Sciatic nerve (tissue), 2 donors: ENCODE measurements at regions not wholly inside any gene's neighbourhood (a gene's known extent, or its start where the extent isn't known, plus 50 kb on each side); places are given as distances from the start of the nearest gene placed in this dataset.

Experiments used
- ATAC-seq: fragments of 200-7000 bp; cut with Tn5 transposase; one replicate; pipeline ENCODE4 v1.9.1; 2020; ENCODE audit warnings: mild to moderate bottlenecking, moderate library complexity
- DNase-seq: peaks from one replicate; pipeline ENCODE4 v3.0.0-alpha.2; 2020; ENCODE audit warnings: low spot score
- intact Hi-C: fragments of 100-400 bp; cut with DNase I; formaldehyde crosslinking; loops from one replicate; pipeline ENCODE4 v1.14.2; 2022
- donor health status: DM: no; HTN: no; CAD: no.
- donor health status: DM: no; HTN: no; CAD: no.

DNA sequence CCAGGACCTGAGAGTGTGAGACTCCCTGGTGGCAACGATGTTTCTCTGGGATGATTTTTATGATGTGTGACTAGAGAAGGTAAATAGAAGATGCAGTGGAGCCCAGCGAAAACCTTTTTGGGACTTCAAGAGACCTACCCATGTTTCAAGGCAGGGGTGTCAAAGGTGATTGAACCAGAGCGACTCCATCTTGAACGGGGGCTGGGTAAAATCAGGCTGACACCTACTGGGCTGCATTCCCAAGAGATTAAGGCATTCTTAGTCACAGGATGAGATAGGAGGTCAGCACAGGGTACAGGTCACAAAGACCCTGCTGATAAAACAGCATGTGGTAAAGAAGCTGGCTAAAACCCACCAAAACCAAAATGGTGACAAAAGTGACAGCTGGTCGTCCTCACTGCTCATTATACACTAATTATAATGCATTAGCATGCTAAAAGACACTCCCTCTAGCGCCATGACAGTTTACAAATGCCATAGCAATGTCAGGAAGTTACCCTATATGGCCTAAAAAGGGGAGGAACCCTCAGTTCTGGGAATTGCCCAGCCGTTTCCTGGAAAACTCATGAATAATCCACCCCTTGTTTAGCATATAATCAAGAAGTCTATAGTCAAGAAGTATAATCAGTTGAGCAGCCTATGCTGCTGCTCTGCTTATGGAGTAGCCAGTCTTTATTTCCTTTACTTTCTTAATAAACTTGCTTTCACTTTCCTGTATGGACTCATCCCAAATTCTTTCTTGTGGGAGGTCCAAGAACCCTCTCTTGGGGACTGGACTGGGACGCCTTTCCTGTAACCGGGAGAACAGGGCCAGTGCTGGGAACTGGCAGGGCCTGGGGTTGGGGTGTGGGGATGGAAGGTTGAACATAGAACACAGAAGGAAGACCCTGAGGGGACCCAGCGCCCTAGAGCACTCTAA is 526.4 kb downstream of the QKI start:
- ATAC-seq: peak; percentile 82
- no peak for DNase-seq

DNA sequence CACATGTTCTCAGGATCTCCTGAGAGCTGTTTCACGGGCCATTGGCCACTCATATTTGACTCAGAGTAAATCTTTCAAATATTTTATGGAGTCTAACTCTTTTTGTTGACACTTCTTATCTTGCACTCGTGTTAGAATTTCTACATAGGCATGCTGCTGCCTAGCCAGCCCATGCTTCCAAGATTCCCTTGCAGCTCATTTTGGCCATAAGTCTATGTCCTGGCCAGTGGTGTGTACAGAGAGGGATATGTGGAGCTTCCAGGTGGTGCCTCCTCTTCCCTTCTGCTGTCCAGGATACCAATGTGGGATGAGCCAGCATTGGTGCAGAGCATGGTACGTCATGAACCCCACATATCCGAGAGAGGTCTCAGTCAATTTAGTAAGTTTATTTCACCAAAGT is 522.6 kb downstream of the QKI start:
- intact Hi-C loops: no loop called here
- no peak for DNase-seq
- ATAC-seq: no peak

More for the DNA sequence above, 526.4 kb downstream of the QKI start:
- intact Hi-C loops: no loop called here

DNA sequence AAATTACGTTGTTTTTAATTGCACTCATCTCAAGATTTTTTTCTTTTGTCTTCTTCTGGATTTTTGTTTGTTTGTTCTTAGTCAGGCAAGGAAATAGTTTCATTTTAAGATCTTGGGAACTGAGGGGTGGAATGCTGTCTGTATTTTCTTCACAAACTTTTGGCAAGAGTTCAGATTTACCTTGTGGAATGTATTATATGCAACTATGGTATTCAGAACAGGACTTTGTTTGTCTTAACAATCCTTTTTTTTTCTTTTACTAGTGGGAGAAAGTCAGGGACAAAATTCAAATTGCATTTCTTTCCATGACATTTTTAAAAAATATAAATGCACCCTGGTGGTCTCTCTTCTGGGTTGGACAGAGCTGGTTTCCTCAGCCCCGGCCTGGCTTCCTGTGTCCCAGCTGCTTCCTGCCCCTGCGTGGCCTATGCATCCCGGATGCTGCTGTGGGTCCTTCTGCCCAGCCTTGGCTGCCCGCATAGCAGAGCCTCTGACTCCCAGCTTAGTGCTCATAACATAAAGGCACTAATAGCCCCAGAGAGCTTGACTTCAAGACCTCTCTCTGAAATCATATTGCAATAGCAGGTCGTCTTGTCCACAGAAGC is 520.7 kb downstream of the QKI start:
- ATAC-seq: no peak
- intact Hi-C loops: no loop called here
- no peak for DNase-seq

DNA sequence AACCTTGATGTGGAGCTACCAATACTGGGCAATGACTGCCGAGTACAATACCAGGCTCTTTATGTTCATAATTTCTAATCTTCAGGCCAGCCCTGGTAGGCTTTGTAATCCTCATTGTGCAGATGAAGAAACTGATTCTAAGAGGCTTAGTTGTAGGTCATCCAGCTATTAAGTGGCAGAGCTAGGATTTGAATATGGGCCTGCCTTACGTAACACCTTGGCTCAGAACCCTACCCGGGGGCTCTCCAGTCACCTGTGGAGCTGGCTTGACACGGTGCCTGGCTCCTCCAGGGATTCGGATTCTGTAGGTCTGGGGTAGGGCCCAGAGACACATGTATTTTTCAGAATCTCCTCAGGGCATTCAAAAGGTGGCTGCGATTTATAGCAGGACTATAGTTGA is 515.5 kb downstream of the QKI start:
- intact Hi-C loops: no loop called here
- DNase-seq: no peak
- no peak for ATAC-seq

DNA sequence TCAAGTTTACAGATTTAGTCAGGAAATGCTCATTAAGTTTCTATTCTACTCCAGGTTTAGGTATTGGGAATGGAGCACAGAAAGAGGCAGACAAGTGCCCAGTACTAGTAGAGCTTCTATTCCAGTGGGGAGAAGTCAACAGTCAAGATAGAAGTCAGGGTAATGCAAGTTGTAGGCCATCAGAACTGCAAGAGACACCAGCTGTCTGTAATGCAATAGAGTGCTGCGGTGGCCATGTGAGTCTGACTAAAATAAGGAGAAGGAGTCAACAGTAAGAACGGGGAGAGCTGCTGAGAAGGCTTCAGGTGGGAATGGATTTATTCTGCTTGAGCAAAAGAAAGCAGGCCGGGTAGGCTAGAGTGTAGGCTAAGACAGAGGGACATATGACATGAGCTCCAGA is 515.0 kb downstream of the QKI start:
- no peak for DNase-seq
- intact Hi-C loops: no loop called here
- ATAC-seq: no peak

DNA sequence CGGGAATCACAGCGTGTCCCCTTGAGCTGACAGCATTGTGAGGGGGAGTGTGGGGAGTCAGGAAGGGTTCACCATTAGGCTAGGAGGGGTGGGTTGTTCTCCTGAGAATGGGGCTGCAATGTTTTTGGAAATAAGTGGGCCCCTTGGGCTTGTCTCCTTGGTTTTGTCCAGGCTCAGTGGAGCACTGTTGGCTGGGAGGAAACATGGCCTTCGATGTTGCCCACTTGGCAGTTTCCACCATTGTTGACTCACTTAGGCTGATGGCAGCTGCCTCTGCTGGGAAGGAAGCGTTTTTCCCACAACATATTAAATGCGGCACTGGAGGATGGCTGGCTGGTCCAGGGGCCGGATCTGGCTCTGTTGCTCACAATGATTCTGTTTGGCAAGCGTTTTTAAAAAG is 512.1 kb downstream of the QKI start:
- ATAC-seq (peak; percentile 39), DNase-seq (no peak)
- intact Hi-C loops: no loop called here

DNA sequence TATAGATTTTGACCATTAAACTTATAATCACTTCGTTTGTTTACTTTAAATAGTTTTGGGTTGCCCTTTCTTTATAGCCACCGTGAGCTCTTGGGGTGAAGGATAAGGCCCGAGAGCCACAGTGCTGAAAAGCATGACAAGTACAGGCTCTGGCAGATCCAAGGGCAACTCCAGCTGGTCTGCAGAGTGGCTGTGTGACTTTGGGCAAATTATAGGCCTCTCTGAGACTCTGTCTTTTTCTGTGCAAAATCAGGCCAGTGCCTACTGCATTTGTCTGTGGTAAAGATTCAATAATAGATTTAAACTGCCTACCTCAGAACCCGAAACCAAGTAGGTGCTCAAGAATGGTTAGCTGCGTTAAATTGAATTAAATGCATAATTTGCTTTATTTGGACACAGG is 511.3 kb downstream of the QKI start:
- intact Hi-C loops: no loop called here
- no peak for ATAC-seq
- no peak for DNase-seq

DNA sequence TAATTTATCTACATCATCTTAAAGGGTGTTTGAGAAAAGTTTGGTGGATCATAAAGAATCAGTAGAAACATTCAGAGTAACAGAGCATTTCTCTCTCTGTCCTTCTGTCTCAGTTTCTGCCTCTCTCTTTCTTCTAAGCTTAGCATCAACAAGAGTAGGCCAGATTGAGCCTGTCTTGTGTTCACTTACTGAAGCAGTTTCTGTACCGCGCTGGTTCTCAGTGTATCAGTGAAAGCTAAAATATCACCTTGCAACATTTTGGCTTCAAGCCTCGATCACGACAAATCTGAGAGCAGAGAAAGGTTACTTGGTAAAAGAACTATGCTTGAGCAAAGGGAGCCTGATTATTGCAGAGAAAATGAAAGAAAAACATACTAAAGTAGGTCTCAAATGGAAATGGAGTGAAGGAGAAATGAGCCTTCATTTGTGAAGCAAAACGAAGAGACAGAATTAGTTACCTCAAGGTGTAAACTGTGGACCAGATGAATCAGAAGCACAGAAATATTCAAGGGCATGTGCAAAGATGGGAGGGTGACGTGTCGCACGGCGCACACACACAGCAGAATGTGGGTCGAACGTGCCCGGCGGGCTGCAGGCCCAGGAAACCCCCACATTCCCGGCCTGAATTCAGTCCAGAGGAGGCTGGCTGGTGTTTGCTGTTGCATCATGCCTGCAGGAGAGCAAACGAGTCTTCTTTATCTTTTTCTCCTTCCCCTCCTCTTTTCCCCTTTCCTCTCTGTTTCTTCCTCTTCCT is 509.3 kb downstream of the QKI start:
- ATAC-seq: no peak
- no peak for DNase-seq
- intact Hi-C loops: no loop called here

DNA sequence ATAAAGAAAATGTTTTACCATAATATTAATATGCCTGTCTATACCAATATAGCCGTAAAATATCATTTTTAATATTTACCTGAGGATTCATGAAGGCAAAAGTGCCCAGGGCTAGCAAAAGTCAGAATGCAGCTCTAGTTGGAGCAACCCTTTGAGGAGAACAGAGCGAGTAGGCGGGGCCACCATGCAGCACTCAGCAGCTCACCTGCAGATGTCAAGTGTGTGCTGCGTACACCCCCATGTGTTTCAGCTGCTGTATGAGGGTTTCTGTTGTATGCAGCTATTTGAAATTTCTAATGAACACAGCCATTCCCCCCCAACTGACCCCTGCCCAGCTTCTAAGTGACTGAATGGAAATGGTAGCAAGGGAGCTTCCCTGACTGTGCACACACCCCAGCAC is 508.0 kb downstream of the QKI start:
- ATAC-seq (no peak), DNase-seq (no peak)
- intact Hi-C loops: no loop called here

DNA sequence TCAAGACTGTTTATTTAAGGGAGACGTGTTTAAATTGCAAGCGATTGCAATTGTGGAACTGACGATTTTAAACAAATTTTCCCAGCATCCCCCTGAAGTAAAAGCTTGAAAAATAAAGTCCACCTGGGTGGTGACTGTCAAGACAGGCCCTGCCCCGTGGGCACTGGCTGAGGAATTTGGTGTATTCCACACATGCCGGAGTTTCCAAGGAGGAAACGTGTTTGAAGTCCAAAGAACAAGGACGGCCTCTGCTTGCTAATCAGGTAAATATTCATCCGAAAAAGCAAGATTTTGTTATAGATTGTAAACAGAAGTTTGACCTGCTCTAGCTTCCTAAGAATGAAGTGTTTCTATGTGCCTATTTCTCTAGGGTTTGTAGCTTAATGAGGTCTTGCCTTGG is 505.1 kb downstream of the QKI start:
- DNase-seq: no peak
- ATAC-seq: no peak
- intact Hi-C loops: loop anchor here (1.0 kb wide), 1 partner anchor 30 kb away; no protein-coding TSS in a partner anchor

DNA sequence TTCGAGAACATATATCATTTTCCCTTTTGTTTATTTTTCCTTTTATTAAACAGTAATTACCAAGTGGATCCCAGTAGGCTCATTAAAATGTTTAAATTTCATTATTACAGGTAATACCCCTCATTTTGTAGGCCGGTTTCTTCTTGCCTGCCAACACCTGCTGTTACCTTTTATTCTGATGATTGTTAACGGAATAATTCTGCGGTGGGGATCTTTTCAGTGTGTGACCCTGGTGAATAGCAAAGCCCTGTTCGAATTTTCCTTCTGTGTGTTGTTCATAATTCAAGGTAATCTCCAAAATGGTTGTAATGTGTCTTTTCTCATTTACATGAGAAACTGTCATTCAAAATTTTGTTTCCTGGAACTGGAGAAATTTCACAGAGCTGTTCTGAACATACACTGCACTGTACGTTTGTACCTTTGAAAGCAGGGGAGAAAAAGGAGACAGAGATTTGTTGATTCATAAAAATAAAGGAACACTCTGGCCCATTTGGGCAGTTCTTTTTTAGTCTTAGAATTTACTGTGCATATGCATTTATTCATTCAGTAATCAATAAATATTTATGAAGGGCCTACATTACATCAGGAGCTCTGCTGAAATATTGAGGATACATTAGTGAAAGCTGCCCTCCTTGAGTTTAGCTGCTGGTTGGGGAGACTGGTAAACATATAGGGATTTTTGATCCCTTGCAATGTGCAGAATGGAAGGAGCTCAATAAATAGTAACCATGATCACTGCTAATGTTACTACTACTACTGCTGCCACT is 502.0 kb downstream of the QKI start:
- intact Hi-C loops: no loop called here
- no peak for ATAC-seq
- DNase-seq: no peak

DNA sequence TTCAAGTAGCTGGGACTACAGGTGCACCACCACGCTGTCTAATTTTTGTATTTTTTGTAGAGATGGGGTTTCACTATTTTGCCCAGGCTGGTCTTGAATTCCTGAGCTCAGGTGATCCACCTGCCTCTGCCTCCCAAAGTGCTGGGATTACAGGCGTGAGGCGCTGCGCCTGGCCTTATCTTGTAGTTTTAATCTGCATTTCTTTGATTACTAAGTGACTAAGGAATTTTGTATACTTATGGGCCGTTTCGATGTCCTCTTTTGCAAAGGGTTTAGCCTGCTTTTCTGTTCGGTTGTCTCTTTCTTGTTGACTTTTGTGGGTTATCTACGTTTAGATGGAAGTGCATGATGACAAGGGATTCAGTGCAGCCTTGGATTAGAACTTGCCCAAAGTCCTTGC is 500.6 kb downstream of the QKI start:
- DNase-seq (no peak), ATAC-seq (no peak)
- intact Hi-C loops: no loop called here

DNA sequence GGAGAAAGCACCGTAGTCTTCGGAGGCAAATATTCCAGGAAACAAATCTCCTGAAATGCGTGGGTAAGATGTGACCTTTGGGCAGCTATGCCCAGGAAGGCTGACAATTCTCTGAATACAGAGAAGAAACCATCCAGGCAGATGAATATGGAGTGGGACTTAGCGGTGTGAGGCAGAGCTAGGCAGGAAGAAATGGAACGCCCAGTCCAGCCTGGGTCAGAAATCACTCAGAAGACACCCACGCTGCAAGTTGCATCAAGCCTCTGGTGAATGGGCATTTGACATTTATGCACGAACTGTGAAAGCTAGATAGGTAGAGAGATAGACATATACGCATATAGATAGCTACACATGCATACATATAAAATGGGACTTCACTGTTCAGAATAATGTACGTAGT is 498.5 kb downstream of the QKI start:
- no peak for ATAC-seq
- intact Hi-C loops: no loop called here
- DNase-seq: no peak

DNA sequence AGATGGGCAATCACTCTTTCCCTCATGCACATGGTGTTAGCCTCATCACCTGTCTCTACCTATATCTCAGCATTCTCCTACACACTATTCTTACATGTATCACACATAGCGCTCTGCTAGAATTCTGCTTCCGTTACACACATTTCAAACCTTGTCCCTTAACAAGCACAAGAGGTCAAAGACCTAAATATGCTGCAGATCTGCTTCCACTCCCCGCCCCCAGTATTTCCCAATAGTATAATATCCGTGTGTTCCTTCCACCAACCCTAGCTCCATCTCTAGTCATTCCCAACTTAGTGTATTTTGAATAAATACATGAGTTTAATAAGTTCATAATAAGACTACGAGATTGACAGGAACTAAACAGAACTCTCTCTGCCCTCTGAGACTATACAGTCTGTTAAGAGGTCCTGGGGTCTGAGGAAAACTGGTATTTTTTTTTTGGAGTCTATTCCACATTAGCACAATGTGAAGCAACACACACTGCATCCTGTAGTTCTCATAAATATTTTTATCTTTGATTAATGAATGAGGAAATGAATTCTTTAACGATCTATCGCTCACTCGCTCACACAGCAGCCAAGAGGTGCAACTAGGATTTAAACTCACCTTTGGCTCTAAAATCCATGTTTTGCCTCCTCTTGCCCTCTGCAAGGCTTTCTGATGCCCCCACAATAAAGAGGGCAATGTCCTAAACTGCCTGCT is 491.6 kb downstream of the QKI start:
- ATAC-seq: no peak
- intact Hi-C loops: no loop called here
- no peak for DNase-seq

DNA sequence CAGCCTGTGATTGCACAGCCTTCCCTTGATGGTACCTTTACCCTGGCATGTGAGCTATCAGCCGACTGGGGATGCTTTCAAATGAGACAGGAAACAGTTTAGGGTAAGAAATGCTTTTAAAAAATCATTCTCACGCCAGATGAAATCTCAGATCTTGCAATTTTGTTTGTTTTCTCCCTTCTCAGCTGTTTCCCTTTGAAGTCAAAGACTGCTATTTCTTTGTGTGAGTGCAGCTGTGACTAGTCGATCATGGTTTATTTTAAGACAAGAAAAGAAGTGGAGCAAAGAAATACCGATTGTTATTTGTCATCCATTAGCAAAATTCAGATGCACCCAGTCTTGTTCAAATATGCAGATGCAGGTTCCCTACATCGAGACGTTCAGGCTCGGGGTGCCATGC is 489.7 kb downstream of the QKI start:
- intact Hi-C loops: no loop called here
- ATAC-seq: peak; percentile 30
- no peak for DNase-seq

DNA sequence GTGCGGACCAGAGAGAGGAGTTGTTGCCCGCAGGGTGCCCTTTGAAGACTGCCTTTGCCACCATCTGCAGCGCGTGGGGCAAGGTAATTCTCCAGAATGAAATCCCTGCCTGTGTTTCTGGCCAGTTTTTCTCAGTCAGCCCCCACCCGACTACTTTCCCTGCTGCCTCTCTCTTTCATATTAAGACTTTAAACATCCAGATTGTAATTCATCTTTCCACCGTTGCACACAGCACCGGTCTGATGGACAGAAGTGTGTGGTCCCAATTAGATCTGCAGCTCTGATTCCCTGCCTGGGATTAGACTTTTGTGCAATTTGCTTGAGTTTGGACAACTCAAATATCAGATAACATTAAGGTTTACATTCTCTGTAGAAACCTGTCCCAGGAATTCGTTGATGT is 489.0 kb downstream of the QKI start:
- ATAC-seq (no peak), DNase-seq (no peak)
- intact Hi-C loops: no loop called here

DNA sequence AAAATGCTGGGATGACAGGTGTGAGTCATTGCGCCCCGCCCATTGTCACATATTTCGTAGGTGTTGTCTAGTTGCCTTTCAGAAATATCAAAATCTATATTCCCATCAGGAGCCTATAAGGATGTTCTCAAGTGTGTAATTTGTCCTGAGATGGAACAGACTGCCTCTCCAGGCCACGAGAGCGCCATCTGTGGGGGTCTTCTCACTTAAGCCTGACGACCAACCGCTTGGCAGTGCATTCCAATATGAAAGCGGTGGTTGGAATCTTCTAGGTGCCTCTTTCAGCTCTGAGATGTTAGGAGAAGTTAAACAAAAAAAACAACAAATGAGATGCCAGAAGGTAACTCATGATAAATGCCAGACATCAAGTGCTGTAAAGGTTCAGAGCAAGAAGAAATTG is 488.5 kb downstream of the QKI start:
- ATAC-seq: no peak
- intact Hi-C loops: no loop called here
- DNase-seq: no peak

DNA sequence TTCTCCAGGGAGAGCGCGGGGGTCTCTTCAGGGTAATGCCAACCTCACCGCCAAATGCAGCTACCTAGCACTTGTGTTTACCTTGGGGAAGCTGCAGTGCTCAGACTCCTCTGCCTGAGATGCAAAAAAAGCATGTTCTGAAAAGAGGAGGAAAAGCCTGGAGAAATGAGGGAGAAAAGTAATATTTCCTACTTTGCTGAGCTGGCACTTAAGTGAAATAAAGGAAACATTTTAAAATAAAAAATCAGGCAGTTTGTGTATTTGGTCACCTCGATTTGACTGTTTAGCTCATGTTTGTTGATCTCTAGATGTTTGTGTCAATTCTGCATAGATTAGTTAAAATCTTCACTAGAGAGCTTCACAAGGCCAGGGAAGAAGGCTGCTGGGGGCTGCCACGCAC is 487.2 kb downstream of the QKI start:
- intact Hi-C loops: no loop called here
- DNase-seq: no peak
- no peak for ATAC-seq

DNA sequence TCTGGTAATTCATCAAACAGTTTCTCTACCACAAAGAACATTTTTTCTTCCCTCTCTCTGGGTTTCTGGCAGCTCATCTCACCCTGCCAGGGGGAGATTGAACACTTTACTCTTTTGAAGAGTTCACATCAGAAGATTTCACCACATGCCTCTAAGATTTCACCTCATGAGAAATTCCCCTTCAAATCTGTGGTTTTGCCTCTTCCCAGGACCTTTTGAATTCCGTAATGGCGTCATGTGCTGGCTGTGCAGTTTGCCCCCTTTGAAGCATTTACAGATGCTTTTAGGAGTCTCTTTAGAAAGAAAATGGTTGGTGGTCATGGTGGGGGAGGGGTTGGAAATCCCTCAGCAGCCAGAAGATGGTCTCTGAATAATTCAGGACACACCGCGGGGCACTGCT is 486.1 kb downstream of the QKI start:
- ATAC-seq: no peak
- intact Hi-C loops: no loop called here
- no peak for DNase-seq
